Limb (tissue), 2 donors: ENCODE measurements at regions not wholly inside any gene's neighbourhood (a gene's known extent, or its start where the extent isn't known, plus 50 kb on each side); places are given as distances from the start of the nearest gene placed in this dataset.
"Not testable (repeated sequence)": the region's sequence is repeated elsewhere in the genome, so short reads cannot be mapped to it uniquely, and the experiment has no call there.

ENCODE experiments used
- DNase-seq, 2 donors: peaks; one replicate each; pipeline ENCODE4 v3.0.0-alpha.2; 2016; ENCODE audit errors: extremely low spot score in 2 of 2

DNA sequence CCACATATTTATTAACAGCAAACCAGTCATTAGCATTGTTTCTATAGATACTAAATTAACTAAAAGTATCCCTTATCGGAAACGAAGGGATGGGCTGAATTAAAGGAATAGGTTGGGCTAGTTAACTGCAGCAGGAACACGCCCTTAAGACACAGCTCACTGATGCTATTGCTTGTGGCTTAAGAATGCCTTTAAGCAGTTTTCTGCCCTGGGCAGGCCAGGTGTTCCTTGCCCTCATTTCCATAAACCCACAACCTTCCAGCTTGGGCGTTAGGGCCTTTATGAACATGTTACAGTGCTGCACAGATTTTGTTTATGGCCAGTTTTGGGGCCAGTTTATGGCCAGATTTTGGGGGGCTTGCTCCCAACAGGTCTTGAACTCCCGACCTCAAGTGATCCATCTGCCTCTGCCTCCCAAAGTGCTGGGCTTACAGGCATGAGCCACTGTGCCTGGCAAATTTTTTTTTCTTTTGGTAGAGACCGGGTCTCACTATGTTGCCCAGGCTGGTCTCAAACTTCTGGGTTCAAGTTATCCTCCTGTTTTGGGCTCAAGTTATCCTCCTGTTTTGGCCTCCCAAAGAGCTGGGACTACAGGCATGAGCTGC is 90.1 kb upstream of the GRIN2A start:
- not testable (repeated sequence) for DNase-seq

GRCh38 chr16:10275214-10275996 is 93.2 kb upstream of the GRIN2A start:
- not testable (repeated sequence) for DNase-seq

DNA sequence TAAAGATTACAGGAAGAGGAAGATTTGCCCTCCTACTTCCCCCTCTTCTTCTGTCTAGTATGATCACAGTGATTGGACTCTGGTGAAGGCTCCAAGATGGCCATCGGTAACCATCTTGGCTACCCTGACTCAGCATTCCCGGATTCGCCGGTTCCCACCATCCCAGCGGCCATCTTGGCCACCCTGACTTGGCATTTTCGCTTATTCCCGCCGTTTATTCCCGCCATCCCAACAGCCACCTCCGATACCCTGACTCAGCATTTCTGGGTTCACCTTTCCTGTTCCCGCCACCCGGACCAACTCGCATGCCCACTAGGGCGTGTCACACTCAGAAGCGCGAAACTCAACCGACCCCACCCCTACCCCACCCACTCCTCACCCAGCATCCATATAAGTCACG is 95.4 kb upstream of the GRIN2A start:
- no peak for DNase-seq

GRCh38 chr16:10280262-10281170 is 98.3 kb upstream of the GRIN2A start:
- no peak for DNase-seq

DNA sequence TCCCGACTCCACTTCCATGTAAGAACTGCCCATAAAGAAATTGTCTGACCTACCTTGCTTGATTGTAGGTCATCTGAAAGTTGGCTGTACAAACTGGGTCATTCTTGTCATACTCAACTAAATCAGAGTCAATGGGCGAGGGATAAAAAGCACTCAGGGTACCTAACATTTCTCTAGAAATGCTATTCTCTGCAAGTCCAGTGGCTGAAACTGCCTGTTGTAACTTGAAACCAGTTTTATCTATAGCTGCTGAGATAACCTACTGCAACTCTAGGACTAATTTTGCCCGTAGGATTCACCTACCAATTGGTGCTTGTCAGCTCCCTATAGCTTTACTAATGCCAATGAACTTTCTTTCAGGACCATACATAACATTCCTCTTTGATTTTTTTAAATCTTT is 100.1 kb upstream of the GRIN2A start:
- no peak for DNase-seq

DNA sequence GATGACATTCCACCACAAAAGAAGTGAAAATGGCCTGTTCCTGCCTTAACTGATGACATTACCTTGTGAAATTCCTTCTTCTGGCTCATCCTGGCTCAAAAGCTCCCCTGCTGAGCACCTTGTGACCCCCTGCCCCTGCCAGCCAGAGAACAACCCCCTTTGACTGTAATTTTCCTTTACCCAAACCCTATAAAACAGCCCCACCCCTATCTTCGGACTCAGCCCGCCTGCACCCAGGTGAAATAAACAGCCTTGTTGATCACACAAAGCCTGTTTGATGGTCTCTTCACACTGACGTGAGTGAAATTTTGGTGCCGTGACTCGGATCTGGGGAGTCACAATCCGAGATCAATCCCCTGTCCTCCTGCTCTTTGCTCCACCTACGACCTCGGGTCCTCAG is 101.0 kb upstream of the GRIN2A start:
- DNase-seq: not testable (repeated sequence)

DNA sequence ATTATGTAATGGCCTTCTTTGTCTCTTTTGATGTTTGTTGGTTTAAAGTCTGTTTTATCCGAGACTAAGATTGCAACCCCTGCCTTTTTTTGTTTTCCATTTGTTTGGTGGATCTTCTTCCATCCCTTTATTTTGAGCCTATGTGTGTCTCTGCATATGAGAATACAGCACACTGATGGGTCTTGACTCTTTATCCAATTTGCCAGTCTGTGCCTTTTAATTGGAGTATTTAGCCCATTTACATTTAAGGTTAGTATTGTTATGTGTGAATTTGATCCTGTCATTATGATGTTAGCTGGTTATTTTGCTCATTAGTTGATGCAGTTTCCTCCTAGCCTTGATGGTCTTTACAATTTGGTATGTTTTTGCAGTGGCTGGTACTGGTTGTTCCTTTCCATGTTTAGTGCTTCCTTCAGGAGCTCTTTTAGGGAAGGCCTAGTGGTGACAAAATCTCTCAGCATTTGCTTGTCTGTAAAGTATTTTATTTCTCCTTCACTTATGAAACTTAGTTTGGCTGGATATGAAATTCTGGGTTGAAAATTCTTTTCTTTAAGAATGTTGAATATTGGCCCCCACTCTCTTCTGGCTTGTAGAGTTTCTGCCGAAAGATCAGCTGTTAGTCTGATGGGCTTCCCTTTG is 95.3 kb upstream of the ATF7IP2 start:
- not testable (repeated sequence) for DNase-seq

GRCh38 chr16:10292197-10292596 is 93.7 kb upstream of the ATF7IP2 start:
- DNase-seq: not testable (repeated sequence)

DNA sequence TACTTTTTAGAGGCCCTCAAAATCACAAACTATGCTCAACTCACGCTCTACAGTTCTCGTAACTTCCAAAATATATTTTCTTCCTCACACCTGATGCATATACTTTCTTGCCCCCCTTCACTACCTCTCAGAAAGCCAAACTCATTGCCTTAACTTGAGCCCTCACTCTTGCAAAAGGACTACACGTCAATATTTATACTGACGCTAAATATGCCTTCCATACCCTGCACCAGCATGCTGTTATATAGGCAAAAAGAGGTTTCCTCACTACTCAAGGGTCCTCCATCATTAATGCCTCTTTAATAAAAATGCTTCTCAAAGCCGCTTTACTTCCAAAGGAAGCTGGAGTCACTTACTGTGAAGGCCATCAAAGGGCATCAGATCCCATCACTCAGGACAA is 92.9 kb upstream of the ATF7IP2 start:
- DNase-seq: not testable (repeated sequence)

DNA sequence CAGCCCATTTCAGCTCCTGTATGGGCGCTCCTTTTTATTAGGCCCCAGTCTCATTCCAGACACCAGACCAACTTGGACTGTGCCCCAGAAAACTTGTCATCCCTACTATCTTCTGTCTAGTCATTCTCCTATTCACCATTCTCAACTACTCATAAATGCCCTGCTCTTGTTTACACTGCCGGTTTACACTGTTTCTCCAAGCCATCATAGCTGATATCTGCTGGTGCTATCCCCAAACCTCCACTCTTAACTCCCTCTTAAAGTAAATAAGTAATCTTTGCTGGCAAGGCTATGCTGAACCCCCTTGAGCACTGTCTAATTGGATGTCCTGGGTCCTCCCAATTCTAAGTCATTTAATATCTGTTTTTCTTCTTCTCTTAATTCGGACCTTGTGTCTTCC is 91.7 kb upstream of the ATF7IP2 start:
- DNase-seq: not testable (repeated sequence)

GRCh38 chr16:10296956-10297340 is 88.9 kb upstream of the ATF7IP2 start:
- no peak for DNase-seq

- no peak for DNase-seq
Observed at GRCh38 chr16:10297341-10298006, 88.4 kb upstream of the ATF7IP2 start.

- DNase-seq: no peak
Observed at GRCh38 chr16:10300905-10301304, 85.0 kb upstream of the ATF7IP2 start.

GRCh38 chr16:10301547-10301946 is 84.3 kb upstream of the ATF7IP2 start:
- not testable (repeated sequence) for DNase-seq

GRCh38 chr16:10305912-10306311 is 79.9 kb upstream of the ATF7IP2 start:
- no peak for DNase-seq

GRCh38 chr16:10308305-10309193 is 77.3 kb upstream of the ATF7IP2 start:
- no peak for DNase-seq

GRCh38 chr16:10309271-10309932 is 76.5 kb upstream of the ATF7IP2 start:
- DNase-seq: no peak

DNA sequence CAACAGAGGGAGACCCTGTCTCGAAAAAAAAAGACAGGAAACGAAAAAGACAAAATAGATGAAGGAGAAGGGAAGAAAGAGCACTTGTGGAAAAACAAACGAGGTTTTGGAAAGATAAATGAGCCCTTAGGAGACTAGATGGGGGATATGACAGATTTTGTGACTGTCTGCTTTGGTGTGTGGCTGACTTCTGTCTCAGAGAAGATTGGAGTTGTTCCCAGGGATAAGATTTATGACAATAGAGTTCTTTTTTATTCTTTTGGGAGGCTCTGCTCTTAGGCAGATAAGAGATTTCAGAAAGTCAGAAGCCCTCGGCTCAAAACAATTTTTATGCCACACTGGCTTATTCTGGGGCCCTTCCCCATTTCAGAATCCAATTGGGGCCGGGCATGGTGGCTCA is 73.9 kb upstream of the ATF7IP2 start:
- DNase-seq: no peak
